ENCODE measurements at regions not wholly inside any gene's neighbourhood (a gene's known extent, or its start where the extent isn't known, plus 50 kb on each side); places are given as distances from the start of the nearest gene placed in this dataset.

DNA sequence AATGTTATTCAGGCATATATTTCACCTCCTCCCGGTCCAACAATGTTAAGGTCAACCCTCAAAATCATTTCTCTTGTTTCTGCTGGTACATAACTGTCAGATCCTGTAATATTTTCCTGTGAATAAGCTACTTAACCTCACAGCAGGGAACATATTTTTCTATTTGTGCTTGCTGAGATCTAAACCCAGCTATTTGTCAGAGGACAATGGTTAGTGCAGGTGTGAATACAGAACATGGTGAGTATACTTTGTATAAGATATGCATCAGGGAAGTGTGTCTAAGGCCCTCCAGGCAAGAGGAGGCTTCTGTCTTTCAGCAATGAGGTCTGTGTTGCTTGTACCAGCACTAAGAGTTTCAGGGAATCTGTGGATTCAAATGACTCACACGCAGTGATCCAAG is 970.6 kb downstream of the NCAM2 start:
- ChIA-PET POLR2A (no interaction called here), CTCF (no interaction called here)
- Histone ChIP-seq H3K27ac (ENCODE audit: low read depth in 2 of 2, low read length in 1 of 2) (no peak overlapping the region), H3K27me3 (ENCODE audit: insufficient read depth) (no peaks in the 10 kb centered on the region), H3K36me3 (replicated peaks in 1 of 2; ENCODE audit: control insufficient read depth in 1 of 2, insufficient read depth in 2 of 2, low read length in 1 of 2) (no peaks in the 10 kb centered on the region), H2AFZ (ENCODE audit: low read depth) (no peak overlapping the region), H3K9ac (no peak overlapping the region), H3K4me1 (ENCODE audit: control insufficient read depth in 1 of 2, insufficient read depth in 2 of 2, low read depth in 1 of 2, low read length in 1 of 2) (no peaks in the 10 kb centered on the region), H3K9me3 (0 out of 2 replicates have a peak, but pooled peaks cover 4% of the 10 kb centered on the region), H3K4me2 (no peak overlapping the region), H3F3A (replicated peaks; ENCODE audit: insufficient read depth) (no peaks in the 10 kb centered on the region), H3K9me2 (no peaks in the 10 kb centered on the region), H3K79me2 (ENCODE audit: insufficient read depth) (no peaks in the 10 kb centered on the region), H3K4me3 (ENCODE audit: low read depth in 2 of 2, low read length in 1 of 2) (no peak overlapping the region), H4K20me1 (ENCODE audit: insufficient read depth) (no peaks in the 10 kb centered on the region)
- TF ChIP-seq GATA2 (CRISPR knock-in tag; IDR thresholded peaks at IDR 0.05) = no peak
- TF ChIP-seq, protein P1, sequence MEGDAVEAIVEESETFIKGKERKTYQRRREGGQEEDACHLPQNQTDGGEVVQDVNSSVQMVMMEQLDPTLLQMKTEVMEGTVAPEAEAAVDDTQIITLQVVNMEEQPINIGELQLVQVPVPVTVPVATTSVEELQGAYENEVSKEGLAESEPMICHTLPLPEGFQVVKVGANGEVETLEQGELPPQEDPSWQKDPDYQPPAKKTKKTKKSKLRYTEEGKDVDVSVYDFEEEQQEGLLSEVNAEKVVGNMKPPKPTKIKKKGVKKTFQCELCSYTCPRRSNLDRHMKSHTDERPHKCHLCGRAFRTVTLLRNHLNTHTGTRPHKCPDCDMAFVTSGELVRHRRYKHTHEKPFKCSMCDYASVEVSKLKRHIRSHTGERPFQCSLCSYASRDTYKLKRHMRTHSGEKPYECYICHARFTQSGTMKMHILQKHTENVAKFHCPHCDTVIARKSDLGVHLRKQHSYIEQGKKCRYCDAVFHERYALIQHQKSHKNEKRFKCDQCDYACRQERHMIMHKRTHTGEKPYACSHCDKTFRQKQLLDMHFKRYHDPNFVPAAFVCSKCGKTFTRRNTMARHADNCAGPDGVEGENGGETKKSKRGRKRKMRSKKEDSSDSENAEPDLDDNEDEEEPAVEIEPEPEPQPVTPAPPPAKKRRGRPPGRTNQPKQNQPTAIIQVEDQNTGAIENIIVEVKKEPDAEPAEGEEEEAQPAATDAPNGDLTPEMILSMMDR (IDR thresholded peaks at IDR 0.05) = no peak
- no peak for TF ChIP-seq RFX5 (IDR thresholded peaks at IDR 0.05; ENCODE audit: low read length)
- no peak for TF ChIP-seq RAD21 (IDR thresholded peaks at IDR 0.05; ENCODE audit: low read length)
- TF ChIP-seq TEAD4 (IDR thresholded peaks at IDR 0.05; ENCODE audit: borderline replicate concordance, insufficient read depth) = no peak
- TF ChIP-seq, protein P2, sequence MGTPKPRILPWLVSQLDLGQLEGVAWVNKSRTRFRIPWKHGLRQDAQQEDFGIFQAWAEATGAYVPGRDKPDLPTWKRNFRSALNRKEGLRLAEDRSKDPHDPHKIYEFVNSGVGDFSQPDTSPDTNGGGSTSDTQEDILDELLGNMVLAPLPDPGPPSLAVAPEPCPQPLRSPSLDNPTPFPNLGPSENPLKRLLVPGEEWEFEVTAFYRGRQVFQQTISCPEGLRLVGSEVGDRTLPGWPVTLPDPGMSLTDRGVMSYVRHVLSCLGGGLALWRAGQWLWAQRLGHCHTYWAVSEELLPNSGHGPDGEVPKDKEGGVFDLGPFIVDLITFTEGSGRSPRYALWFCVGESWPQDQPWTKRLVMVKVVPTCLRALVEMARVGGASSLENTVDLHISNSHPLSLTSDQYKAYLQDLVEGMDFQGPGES (IDR thresholded peaks at IDR 0.05; ENCODE audit: low read depth, low read length) = no peak
- TF ChIP-seq RXRA (IDR thresholded peaks at IDR 0.05; ENCODE audit: borderline replicate concordance, low read depth) = no peak
- no peak for TF ChIP-seq YY1 (IDR thresholded peaks at IDR 0.05; ENCODE audit: low read depth)
- no peak for TF ChIP-seq EP300 (IDR thresholded peaks at IDR 0.05; ENCODE audit: borderline replicate concordance in 1 of 2, low read depth in 1 of 2, low read length in 1 of 2)
- no peak for DNase-seq
- WGBS (ENCODE audit: low lambda C conversion rate) = 39% methylated on average over 2 of the region's 2 CpGs

DNA sequence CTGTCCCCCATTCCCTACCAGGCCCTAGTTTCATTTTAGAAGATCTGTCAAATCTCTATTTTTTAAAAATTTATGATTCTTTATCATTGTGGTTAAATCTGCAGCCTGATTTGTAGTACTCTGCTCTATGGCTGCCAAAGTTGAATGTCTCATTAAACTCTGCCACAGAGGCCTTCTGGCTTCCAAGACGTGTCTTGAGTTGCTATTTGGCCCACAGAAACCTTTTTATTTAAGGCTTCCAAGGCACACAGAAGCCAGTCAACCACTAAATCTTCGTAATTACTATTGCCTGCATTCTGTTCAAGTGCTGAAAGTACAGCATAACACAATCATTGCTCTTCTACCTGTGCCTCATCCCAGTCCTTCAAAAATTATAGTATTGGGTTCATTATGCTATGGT is 971.0 kb downstream of the NCAM2 start:
- H3K27ac ChIP-seq (ENCODE audit: low read depth in 2 of 2, low read length in 1 of 2) = no peak overlapping the region
- TF ChIP-seq RCOR1 (IDR thresholded peaks at IDR 0.05; ENCODE audit: low read length) (no peak), EZH2phosphoT487 (IDR thresholded peaks at IDR 0.05; ENCODE audit: borderline replicate concordance, low read depth) (no peak)
- H3K4me2 ChIP-seq = no peak overlapping the region
- H4K20me1 ChIP-seq (ENCODE audit: insufficient read depth) = no peaks in the 10 kb centered on the region
- no peaks in the 10 kb centered on the region for H3K27me3 ChIP-seq (ENCODE audit: insufficient read depth)
- no peaks in the 10 kb centered on the region for H3K79me2 ChIP-seq (ENCODE audit: insufficient read depth)
- H3K4me1 ChIP-seq (ENCODE audit: control insufficient read depth in 1 of 2, insufficient read depth in 2 of 2, low read depth in 1 of 2, low read length in 1 of 2) = no peaks in the 10 kb centered on the region
- ChIA-PET POLR2A (no interaction called here), CTCF (no interaction called here)
- H3K4me3 ChIP-seq (ENCODE audit: low read depth in 2 of 2, low read length in 1 of 2) = no peak overlapping the region
- WGBS (ENCODE audit: low lambda C conversion rate) = 16% methylated on average over 2 of the region's 2 CpGs
- no peaks in the 10 kb centered on the region for H3K9me2 ChIP-seq
- no peaks in the 10 kb centered on the region for H3K36me3 ChIP-seq (replicated peaks in 1 of 2; ENCODE audit: control insufficient read depth in 1 of 2, insufficient read depth in 2 of 2, low read length in 1 of 2)
- H3K9ac ChIP-seq = no peak overlapping the region
- 0 out of 2 replicates have a peak, but pooled peaks cover under 1% of the 10 kb centered on the region for H3K9me3 ChIP-seq
- H3F3A ChIP-seq (replicated peaks; ENCODE audit: insufficient read depth) = no peaks in the 10 kb centered on the region
- DNase-seq = no peak
- no peak overlapping the region for H2AFZ ChIP-seq (ENCODE audit: low read depth)

Measured in SK-N-SH (cell line).